HUES6 (cell line): ENCODE measurements at regions not wholly inside any gene's neighbourhood (a gene's known extent, or its start where the extent isn't known, plus 50 kb on each side); places are given as distances from the start of the nearest gene placed in this dataset.

Source experiments
- H3K27ac ChIP-seq: 2 replicates; pipeline ENCODE4 v1.7.0; 2013; ENCODE audit warnings: low read depth, mild to moderate bottlenecking, low read length, inconsistent platforms
- H3K27me3 ChIP-seq: 2 replicates; pipeline ENCODE4 v1.6.1; 2013; ENCODE audit warnings: low read length; ENCODE audit not compliant: control insufficient read depth, insufficient read depth
- H3K36me3 ChIP-seq: 2 replicates; pipeline ENCODE4 v1.6.1; 2013; ENCODE audit warnings: low read length; ENCODE audit not compliant: control insufficient read depth, insufficient read depth
- H3K4me1 ChIP-seq: 2 replicates; pipeline ENCODE4 v1.6.1; 2013; ENCODE audit warnings: low read length; ENCODE audit not compliant: control insufficient read depth, insufficient read depth
- H3K4me3 ChIP-seq: 2 replicates; pipeline ENCODE4 v1.5.1; 2013; ENCODE audit warnings: low read depth, low read length
- H3K9ac ChIP-seq: one replicate; pipeline ENCODE4 v1.6.1; 2013; ENCODE audit warnings: mild to moderate bottlenecking, low read length
- H3K9me3 ChIP-seq: 2 replicates; pipeline ENCODE4 v1.6.1; 2013; ENCODE audit warnings: low read depth, low read length; ENCODE audit not compliant: control insufficient read depth, insufficient read depth

- H3K27ac ChIP-seq = no peak overlapping the region
- no peak overlapping the region for H3K4me3 ChIP-seq
- no peak overlapping the region for H3K9ac ChIP-seq
These were observed 54.9 kb upstream of the ELN start for GRCh38 chr7:73973091-73973490.

GRCh38 chr7:73974101-73974947 lies 53.6 kb upstream of the ELN start:
- no peaks in the 10 kb centered on the region for H3K36me3 ChIP-seq
- H3K9ac ChIP-seq = no peak overlapping the region
- no peak overlapping the region for H3K4me3 ChIP-seq
- H3K27ac ChIP-seq = no peak overlapping the region
- no peaks in the 10 kb centered on the region for H3K9me3 ChIP-seq
- H3K4me1 ChIP-seq = no peaks in the 10 kb centered on the region; the same call in 1 of the 2 replicates
- H3K27me3 ChIP-seq = no peaks in the 10 kb centered on the region; the same call in 1 of the 2 replicates

More at GRCh38 chr7:73973091-73973490, 54.9 kb upstream of the ELN start:
- Histone ChIP-seq H3K27me3 (no peaks in the 10 kb centered on the region; the same call in 1 of the 2 replicates), H3K36me3 (no peaks in the 10 kb centered on the region), H3K4me1 (no peaks in the 10 kb centered on the region; the same call in 1 of the 2 replicates), H3K9me3 (no peaks in the 10 kb centered on the region)

GRCh38 chr7:73974948-73975926 lies 52.7 kb upstream of the ELN start:
- H3K9ac ChIP-seq = no peak overlapping the region
- no peaks in the 10 kb centered on the region for H3K36me3 ChIP-seq
- no peaks in the 10 kb centered on the region; the same call in 1 of the 2 replicates for H3K27me3 ChIP-seq
- H3K4me3 ChIP-seq = no peak overlapping the region
- no peaks in the 10 kb centered on the region for H3K9me3 ChIP-seq
- H3K27ac ChIP-seq = no peak overlapping the region
- no peaks in the 10 kb centered on the region; the same call in 1 of the 2 replicates for H3K4me1 ChIP-seq

- Histone ChIP-seq H3K9me3 (no peaks in the 10 kb centered on the region), H3K27ac (no peak overlapping the region), H3K36me3 (no peaks in the 10 kb centered on the region), H3K27me3 (no peaks in the 10 kb centered on the region; the same call in 1 of the 2 replicates), H3K9ac (no peak overlapping the region), H3K4me1 (no peaks in the 10 kb centered on the region; the same call in 1 of the 2 replicates), H3K4me3 (no peak overlapping the region)
These were observed 51.0 kb upstream of the ELN start for GRCh38 chr7:73976761-73977618.

- no peaks in the 10 kb centered on the region for H3K27me3 ChIP-seq
- no peak overlapping the region for H3K4me3 ChIP-seq
- no peaks in the 10 kb centered on the region for H3K9me3 ChIP-seq
- no peak overlapping the region for H3K9ac ChIP-seq
- no peak overlapping the region for H3K27ac ChIP-seq
- no peaks in the 10 kb centered on the region for H3K36me3 ChIP-seq
- no peaks in the 10 kb centered on the region; the same call in 1 of the 2 replicates for H3K4me1 ChIP-seq
These were observed 50.1 kb upstream of the ELN start for GRCh38 chr7:73977619-73978618.
